ENCODE measurements at regions not wholly inside any gene's neighbourhood (a gene's known extent, or its start where the extent isn't known, plus 50 kb on each side); places are given as distances from the start of the nearest gene placed in this dataset.

DNA sequence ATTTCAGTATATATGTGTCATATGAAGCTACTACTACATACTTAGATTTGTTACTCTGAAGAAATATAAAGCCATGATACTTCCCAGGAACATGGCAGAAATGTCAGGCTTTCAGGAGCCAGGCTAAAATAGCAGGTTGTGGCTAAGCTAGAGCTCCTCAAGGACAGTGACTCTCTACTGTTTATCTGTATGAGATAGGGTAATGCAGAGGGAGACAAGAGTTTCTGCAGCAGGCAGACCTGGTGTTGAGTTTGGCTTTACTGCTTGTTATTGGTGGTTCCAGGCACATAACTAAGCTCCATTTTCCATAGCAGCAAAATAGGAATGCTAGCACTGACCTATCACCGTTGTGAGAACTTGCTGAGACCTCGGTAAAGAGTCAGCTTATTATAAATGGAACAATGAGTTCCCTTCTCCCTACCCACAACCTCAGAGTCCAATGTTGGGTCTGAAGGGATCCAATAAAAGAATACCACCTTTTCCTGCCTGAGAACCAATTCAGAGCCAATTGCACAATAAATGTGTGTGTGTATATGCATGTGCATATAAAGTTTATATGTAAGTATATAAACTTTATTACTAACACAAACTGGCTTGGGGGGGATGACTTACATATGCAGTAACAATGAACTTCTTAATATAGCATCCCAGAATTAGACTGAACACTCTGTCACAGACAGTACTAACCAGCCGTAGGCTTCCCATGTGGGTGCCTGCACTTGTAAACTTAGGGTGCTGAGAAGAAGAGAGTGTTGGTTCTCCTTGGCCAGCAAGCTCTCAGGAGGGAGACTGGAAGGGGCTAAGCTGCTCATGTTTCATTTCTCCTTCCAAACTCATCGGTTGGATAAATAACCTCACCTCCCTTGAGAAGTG is 51.9 kb upstream of the PAQR3 start:
- H3K27ac Mint-ChIP-seq = no peak overlapping the region
- DNase-seq (ENCODE audit: extremely low spot score, unreplicated experiment) = no peak
- no peaks in the 10 kb centered on the region for H3K36me3 Mint-ChIP-seq
- H3K4me1 Mint-ChIP-seq (ENCODE audit: unreplicated experiment) = peaks cover 5% of the 10 kb centered on the region
- H3K27me3 Mint-ChIP-seq = peaks cover 9% of the 10 kb centered on the region
- no peak overlapping the region for H3K4me3 Mint-ChIP-seq
- TF ChIP-seq, protein P1, sequence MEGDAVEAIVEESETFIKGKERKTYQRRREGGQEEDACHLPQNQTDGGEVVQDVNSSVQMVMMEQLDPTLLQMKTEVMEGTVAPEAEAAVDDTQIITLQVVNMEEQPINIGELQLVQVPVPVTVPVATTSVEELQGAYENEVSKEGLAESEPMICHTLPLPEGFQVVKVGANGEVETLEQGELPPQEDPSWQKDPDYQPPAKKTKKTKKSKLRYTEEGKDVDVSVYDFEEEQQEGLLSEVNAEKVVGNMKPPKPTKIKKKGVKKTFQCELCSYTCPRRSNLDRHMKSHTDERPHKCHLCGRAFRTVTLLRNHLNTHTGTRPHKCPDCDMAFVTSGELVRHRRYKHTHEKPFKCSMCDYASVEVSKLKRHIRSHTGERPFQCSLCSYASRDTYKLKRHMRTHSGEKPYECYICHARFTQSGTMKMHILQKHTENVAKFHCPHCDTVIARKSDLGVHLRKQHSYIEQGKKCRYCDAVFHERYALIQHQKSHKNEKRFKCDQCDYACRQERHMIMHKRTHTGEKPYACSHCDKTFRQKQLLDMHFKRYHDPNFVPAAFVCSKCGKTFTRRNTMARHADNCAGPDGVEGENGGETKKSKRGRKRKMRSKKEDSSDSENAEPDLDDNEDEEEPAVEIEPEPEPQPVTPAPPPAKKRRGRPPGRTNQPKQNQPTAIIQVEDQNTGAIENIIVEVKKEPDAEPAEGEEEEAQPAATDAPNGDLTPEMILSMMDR (conservative IDR thresholded peaks at IDR 0.05) = no peak
- H3K9me3 Mint-ChIP-seq = peaks cover under 1% of the 10 kb centered on the region

GRCh38 chr4:78989697-78990270 is 50.5 kb upstream of the PAQR3 start:
- Mint-ChIP-seq H3K27ac (no peak overlapping the region), H3K9me3 (no peaks in the 10 kb centered on the region), H3K4me1 (ENCODE audit: unreplicated experiment) (peaks cover 14% of the 10 kb centered on the region), H3K4me3 (no peak overlapping the region), H3K36me3 (no peaks in the 10 kb centered on the region), H3K27me3 (peaks cover 18% of the 10 kb centered on the region)
- no peak for DNase-seq (ENCODE audit: extremely low spot score, unreplicated experiment)
- TF ChIP-seq, protein P1 (conservative IDR thresholded peaks at IDR 0.05) = no peak
